ENCODE measurements at regions not wholly inside any gene's neighbourhood (a gene's known extent, or its start where the extent isn't known, plus 50 kb on each side); places are given as distances from the start of the nearest gene placed in this dataset.

- no peaks in the 10 kb centered on the region for H3K27me3 ChIP-seq (replicated peaks; ENCODE audit: control insufficient read depth, insufficient read depth, low read length)
- H3K9me3 ChIP-seq: peaks cover 10% of the 10 kb centered on the region; the same call in 1 of the 2 replicates
- DNase-seq: no peak
- H3K36me3 Mint-ChIP-seq (ENCODE audit: insufficient read depth, unreplicated experiment): no peaks in the 10 kb centered on the region
- no peaks in the 10 kb centered on the region for H3K4me1 Mint-ChIP-seq (ENCODE audit: low read depth, unreplicated experiment)
- BruUV-seq (replicated peaks): no TSS peak
- no peak overlapping the region for H3K4me3 Mint-ChIP-seq (ENCODE audit: unreplicated experiment)
- no peaks in the 10 kb centered on the region for H3K4me1 ChIP-seq
- H3K9me3 Mint-ChIP-seq (ENCODE audit: unreplicated experiment): no peaks in the 10 kb centered on the region
- no peak for TF ChIP-seq CTCF (IDR thresholded peaks at IDR 0.05; ENCODE audit: insufficient read depth in 1 of 2, low read depth in 1 of 2, low read length in 1 of 2, severe bottlenecking in 1 of 2, unreplicated experiment in 1 of 2)
- POLR2A ChIA-PET: no interaction called here
- H3K27me3 Mint-ChIP-seq (ENCODE audit: insufficient read depth, unreplicated experiment): peaks cover 9% of the 10 kb centered on the region
- intact Hi-C loops (cut with micrococcal nuclease; ENCODE audit: unreplicated experiment): no loop called here
- CTCF ChIA-PET: no interaction called here
- H3K36me3 ChIP-seq (ENCODE audit: control insufficient read depth, insufficient read depth, low read length): no peaks in the 10 kb centered on the region
- no peak overlapping the region for H3K4me3 ChIP-seq (ENCODE audit: low read depth, low read length)
- H3K27ac Mint-ChIP-seq (ENCODE audit: unreplicated experiment): no peak overlapping the region
These were observed 98.4 kb upstream of the FOXF1 start for GRCh38 chr16:86411897-86412296.

GRCh38 chr16:86414991-86415740 is 95.2 kb upstream of the FOXF1 start:
- BruUV-seq (replicated peaks): no TSS peak
- no peaks in the 10 kb centered on the region for H3K27me3 ChIP-seq (replicated peaks; ENCODE audit: control insufficient read depth, insufficient read depth, low read length)
- intact Hi-C loops (cut with micrococcal nuclease; ENCODE audit: unreplicated experiment): no loop called here
- ChIA-PET CTCF (no interaction called here), POLR2A (no interaction called here)
- H3K4me3 ChIP-seq (ENCODE audit: low read depth, low read length): no peak overlapping the region
- no peak for TF ChIP-seq CTCF (IDR thresholded peaks at IDR 0.05; ENCODE audit: insufficient read depth in 1 of 2, low read depth in 1 of 2, low read length in 1 of 2, severe bottlenecking in 1 of 2, unreplicated experiment in 1 of 2)
- H3K27ac Mint-ChIP-seq (ENCODE audit: unreplicated experiment): no peak overlapping the region
- H3K4me3 Mint-ChIP-seq (ENCODE audit: unreplicated experiment): no peak overlapping the region
- no peak for DNase-seq
- H3K9me3 ChIP-seq: peaks cover 10% of the 10 kb centered on the region; the same call in 1 of the 2 replicates
- H3K36me3 Mint-ChIP-seq (ENCODE audit: insufficient read depth, unreplicated experiment): no peaks in the 10 kb centered on the region
- H3K27me3 Mint-ChIP-seq (ENCODE audit: insufficient read depth, unreplicated experiment): peaks cover 6% of the 10 kb centered on the region
- H3K9me3 Mint-ChIP-seq (ENCODE audit: unreplicated experiment): no peaks in the 10 kb centered on the region
- no peaks in the 10 kb centered on the region for H3K36me3 ChIP-seq (ENCODE audit: control insufficient read depth, insufficient read depth, low read length)
- no peaks in the 10 kb centered on the region for H3K4me1 Mint-ChIP-seq (ENCODE audit: low read depth, unreplicated experiment)
- no peaks in the 10 kb centered on the region for H3K4me1 ChIP-seq

- CTCF ChIA-PET: no interaction called here
- Histone ChIP-seq H3K9me3 (0 out of 2 replicates have a peak, but pooled peaks cover 3% of the 10 kb centered on the region), H3K4me3 (ENCODE audit: low read depth, low read length) (no peak overlapping the region), H3K27me3 (replicated peaks; ENCODE audit: control insufficient read depth, insufficient read depth, low read length) (no peaks in the 10 kb centered on the region), H3K36me3 (ENCODE audit: control insufficient read depth, insufficient read depth, low read length) (no peaks in the 10 kb centered on the region), H3K4me1 (no peaks in the 10 kb centered on the region)
- POLR2A ChIA-PET: no interaction called here
- no peak for DNase-seq
- Mint-ChIP-seq H3K27me3 (ENCODE audit: insufficient read depth, unreplicated experiment) (peaks cover 6% of the 10 kb centered on the region), H3K4me3 (ENCODE audit: unreplicated experiment) (no peak overlapping the region), H3K36me3 (ENCODE audit: insufficient read depth, unreplicated experiment) (no peaks in the 10 kb centered on the region), H3K27ac (ENCODE audit: unreplicated experiment) (no peak overlapping the region), H3K4me1 (ENCODE audit: low read depth, unreplicated experiment) (no peaks in the 10 kb centered on the region), H3K9me3 (ENCODE audit: unreplicated experiment) (no peaks in the 10 kb centered on the region)
- TF ChIP-seq CTCF (IDR thresholded peaks at IDR 0.05; ENCODE audit: insufficient read depth in 1 of 2, low read depth in 1 of 2, low read length in 1 of 2, severe bottlenecking in 1 of 2, unreplicated experiment in 1 of 2): no peak
- BruUV-seq (replicated peaks): no TSS peak
- intact Hi-C loops (cut with micrococcal nuclease; ENCODE audit: unreplicated experiment): no loop called here
These were observed 91.3 kb upstream of the FOXF1 start for GRCh38 chr16:86418981-86419380.
